Type B pancreatic cell (in vitro differentiated cells): ENCODE measurements at regions not wholly inside any gene's neighbourhood (a gene's known extent, or its start where the extent isn't known, plus 50 kb on each side); places are given as distances from the start of the nearest gene placed in this dataset.

ENCODE experiments used
- DNase-seq: peaks from one replicate; pipeline ENCODE4 v3.0.0; 2021; ENCODE audit warnings: mixed read lengths; ENCODE audit not compliant: unreplicated experiment; ENCODE audit errors: extremely low spot score
- H3K27ac Mint-ChIP-seq: 2 replicates; pipeline ENCODE4 v1.8.0; 2021; ENCODE audit warnings: mild to moderate bottlenecking, mixed read lengths
- H3K27me3 Mint-ChIP-seq: 2 replicates; pipeline ENCODE4 v1.8.0; 2021; ENCODE audit warnings: mixed read lengths
- H3K36me3 Mint-ChIP-seq: 2 replicates; pipeline ENCODE4 v1.8.0; 2021; ENCODE audit warnings: mixed read lengths
- H3K4me1 Mint-ChIP-seq: one replicate; pipeline ENCODE4 v1.8.0; 2021; ENCODE audit warnings: mixed read lengths; ENCODE audit not compliant: unreplicated experiment
- H3K4me3 Mint-ChIP-seq: 2 replicates; pipeline ENCODE4 v1.8.0; 2021; ENCODE audit warnings: mild to moderate bottlenecking, mixed read lengths
- H3K9me3 Mint-ChIP-seq: 2 replicates; pipeline ENCODE4 v1.8.0; 2021; ENCODE audit warnings: mixed read lengths
- CTCF ChIP-seq: fragments of 200-600 bp; sonication (generic); conservative IDR thresholded peaks from 2 replicates; pipeline ENCODE4 v1.5.0; 2021; ENCODE audit warnings: antibody characterized with exemption, mild to moderate bottlenecking

- Mint-ChIP-seq H3K9me3 (no peaks in the 10 kb centered on the region), H3K4me3 (no peak overlapping the region), H3K27me3 (peaks cover 6% of the 10 kb centered on the region), H3K27ac (no peak overlapping the region), H3K36me3 (no peaks in the 10 kb centered on the region), H3K4me1 (peaks cover 2% of the 10 kb centered on the region)
- no peak for DNase-seq
- TF ChIP-seq CTCF, result no peak
Observed at GRCh38 chr6:145305670-145306069, 429.6 kb downstream of the EPM2A start.

GRCh38 chr6:145306489-145306888 is 428.8 kb downstream of the EPM2A start:
- Mint-ChIP-seq H3K27ac (no peak overlapping the region), H3K9me3 (no peaks in the 10 kb centered on the region), H3K4me3 (no peak overlapping the region), H3K4me1 (peaks cover 10% of the 10 kb centered on the region), H3K27me3 (peaks cover 6% of the 10 kb centered on the region), H3K36me3 (no peaks in the 10 kb centered on the region)
- no peak for TF ChIP-seq CTCF
- no peak for DNase-seq

GRCh38 chr6:145309842-145310535 is 425.3 kb downstream of the EPM2A start:
- TF ChIP-seq CTCF, result no peak
- Mint-ChIP-seq H3K36me3 (no peaks in the 10 kb centered on the region), H3K27ac (no peak overlapping the region), H3K9me3 (no peaks in the 10 kb centered on the region), H3K4me1 (peaks cover 11% of the 10 kb centered on the region), H3K27me3 (peaks cover 10% of the 10 kb centered on the region), H3K4me3 (no peak overlapping the region)
- no peak for DNase-seq

- TF ChIP-seq CTCF, result no peak
- no peak overlapping the region for H3K4me3 Mint-ChIP-seq
Observed at GRCh38 chr6:145312481-145312880, 422.8 kb downstream of the EPM2A start.

GRCh38 chr6:145313041-145313855 is 422.1 kb downstream of the EPM2A start:
- TF ChIP-seq CTCF, result no peak
- no peak for DNase-seq
- H3K36me3 Mint-ChIP-seq, result no peaks in the 10 kb centered on the region
- H3K27ac Mint-ChIP-seq, result no peak overlapping the region
- peaks cover 11% of the 10 kb centered on the region for H3K4me1 Mint-ChIP-seq
- peaks cover 13% of the 10 kb centered on the region for H3K27me3 Mint-ChIP-seq
- no peaks in the 10 kb centered on the region for H3K9me3 Mint-ChIP-seq
- H3K4me3 Mint-ChIP-seq, result no peak overlapping the region

More at GRCh38 chr6:145312481-145312880, 422.8 kb downstream of the EPM2A start:
- Mint-ChIP-seq H3K36me3 (no peaks in the 10 kb centered on the region), H3K27ac (no peak overlapping the region), H3K9me3 (no peaks in the 10 kb centered on the region), H3K27me3 (peaks cover 13% of the 10 kb centered on the region), H3K4me1 (peaks cover 11% of the 10 kb centered on the region)
- no peak for DNase-seq
